ENCODE measurements at regions not wholly inside any gene's neighbourhood (a gene's known extent, or its start where the extent isn't known, plus 50 kb on each side); places are given as distances from the start of the nearest gene placed in this dataset.

- TF ChIP-seq PRDM1 (tag by site-specific recombination; IDR thresholded peaks at IDR 0.05) (no peak), ZBTB8A (tag by site-specific recombination; IDR thresholded peaks at IDR 0.05) (no peak)
Measured at GRCh38 chr1:182226618-182227017, 165.0 kb downstream of the GLUL start.

All from HEK293 (cell line).